Stimulated activated CD8-positive, alpha-beta memory T cell treated with anti-CD3 and anti-CD28 coated beads, Interleukin-7, amount 100 ng/mL, for 4 hours (primary cell): ENCODE measurements at regions not wholly inside any gene's neighbourhood (a gene's known extent, or its start where the extent isn't known, plus 50 kb on each side); places are given as distances from the start of the nearest gene placed in this dataset.
"Not testable (repeated sequence)": the region's sequence is repeated elsewhere in the genome, so short reads cannot be mapped to it uniquely, and the experiment has no call there.

ENCODE experiments used
- DNase-seq, 2 donors: peaks; one replicate each; pipeline ENCODE4 v3.0.0-alpha.2; 2020; ENCODE audit warnings: low read depth in 2 of 2

GRCh38 chr5:100379254-100379858 lies 155.8 kb upstream of the FAM174A start:
- not testable (repeated sequence) for DNase-seq

- DNase-seq = not testable (repeated sequence)
These were observed 170.3 kb upstream of the FAM174A start for GRCh38 chr5:100364757-100365478.

- not testable (repeated sequence) for DNase-seq
These were observed 170.8 kb upstream of the FAM174A start for GRCh38 chr5:100364343-100364742.

- not testable (repeated sequence) for DNase-seq
These were observed 175.2 kb upstream of the FAM174A start for GRCh38 chr5:100359998-100360397.

GRCh38 chr5:100346269-100346668 lies 188.9 kb upstream of the FAM174A start:
- DNase-seq = not testable (repeated sequence)

- not testable (repeated sequence) for DNase-seq
These were observed 193.7 kb upstream of the FAM174A start for GRCh38 chr5:100341485-100341884.

DNA sequence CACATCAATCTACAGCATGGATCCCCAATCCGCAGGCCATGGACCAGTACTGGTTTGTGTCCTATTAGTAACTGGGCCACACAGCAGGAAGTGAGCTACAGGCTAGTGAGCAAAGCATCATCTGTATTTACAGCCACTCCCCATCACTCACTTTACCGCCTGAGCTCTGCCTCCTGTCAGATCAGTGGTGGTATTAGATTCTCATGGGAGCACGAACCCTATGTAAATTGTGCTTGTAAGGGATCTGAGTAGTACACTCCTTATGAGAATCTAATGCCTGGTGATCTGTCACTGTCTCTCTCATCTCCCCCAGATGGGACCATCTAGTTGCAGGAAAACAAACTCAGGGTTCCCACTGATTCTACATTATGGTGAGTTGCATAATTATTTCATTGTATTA lies 212.7 kb upstream of the FAM174A start:
- no peak for DNase-seq

- no peak for DNase-seq
These were observed 215.3 kb upstream of the FAM174A start for GRCh38 chr5:100319885-100320284.

DNA sequence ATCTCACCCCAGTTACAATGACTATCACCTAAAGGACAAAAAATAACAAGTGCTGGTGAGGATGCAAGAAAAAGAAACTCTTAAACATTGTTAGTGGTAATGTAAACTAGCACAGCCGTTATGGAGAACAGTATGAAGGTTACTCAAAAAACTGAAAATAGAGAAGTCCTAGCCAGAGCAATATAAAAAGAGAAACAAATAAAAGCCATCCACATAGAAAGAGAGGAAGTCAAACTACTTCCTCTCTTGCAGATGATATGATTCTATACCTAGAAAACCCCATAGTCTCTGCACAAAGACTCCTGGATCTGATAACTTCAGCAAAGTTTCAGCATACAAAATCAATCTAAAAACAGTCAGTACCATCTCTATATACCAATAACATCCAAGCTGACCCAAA lies 221.5 kb upstream of the FAM174A start:
- DNase-seq = no peak

DNA sequence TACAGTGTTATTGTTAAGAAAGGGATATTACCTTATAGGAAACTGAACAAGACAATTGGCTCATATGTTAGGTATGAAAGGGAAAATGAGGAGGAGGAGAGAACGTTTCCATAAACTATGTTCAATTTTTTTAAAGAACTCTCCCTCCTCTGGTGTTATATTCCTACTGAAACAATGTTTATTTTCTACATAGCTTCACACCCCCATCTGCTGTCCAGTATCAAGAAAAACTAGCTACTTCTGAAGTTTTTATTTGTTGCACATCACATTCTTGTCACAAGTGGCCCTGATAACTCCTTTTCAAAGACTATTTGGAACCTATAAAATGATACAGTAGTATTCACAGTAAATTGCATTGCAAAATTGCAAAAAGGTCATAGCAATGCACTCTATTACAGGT lies 223.4 kb upstream of the FAM174A start:
- no peak for DNase-seq

GRCh38 chr5:100306000-100306399 lies 229.2 kb upstream of the FAM174A start:
- no peak for DNase-seq

DNA sequence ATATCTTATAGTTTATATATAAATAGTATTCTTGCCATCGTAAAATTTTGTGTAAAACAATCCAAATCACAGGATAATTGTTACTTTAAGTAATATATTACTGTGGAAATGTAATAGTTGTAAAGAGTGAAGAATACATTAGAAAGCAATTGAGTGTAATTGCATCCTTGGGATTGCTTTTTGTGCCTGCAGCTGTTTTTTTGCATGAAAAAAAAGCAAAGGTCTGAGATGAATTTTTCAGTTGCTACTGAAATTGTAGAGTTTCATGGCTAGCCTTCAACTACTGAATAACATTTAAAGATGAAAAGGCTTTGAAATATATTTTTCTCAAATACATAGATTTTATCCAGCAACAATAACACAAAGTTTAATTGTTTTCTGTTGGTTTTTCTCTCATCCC lies 232.0 kb upstream of the FAM174A start:
- no peak for DNase-seq

DNA sequence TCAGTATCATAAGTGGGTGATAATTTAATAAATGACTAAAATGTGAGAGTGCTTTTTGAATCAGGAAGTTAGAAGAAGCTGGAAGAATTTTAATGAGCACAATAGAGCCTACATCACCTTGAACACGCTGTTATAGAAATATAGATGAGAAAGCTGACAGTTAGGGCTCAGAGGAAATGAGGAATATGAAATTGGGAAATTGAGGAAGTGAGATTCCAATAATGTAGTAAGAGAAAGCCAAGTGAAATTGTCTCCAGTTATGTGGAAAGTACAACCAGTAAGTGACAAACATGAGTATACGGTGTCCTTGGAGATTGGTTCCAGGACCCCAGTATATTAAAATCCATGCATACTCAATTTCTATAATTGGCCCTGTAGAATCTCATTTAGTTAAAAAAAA lies 235.9 kb upstream of the FAM174A start:
- DNase-seq = no peak

GRCh38 chr5:100276071-100276470 lies 259.1 kb upstream of the FAM174A start:
- DNase-seq = no peak

GRCh38 chr5:100275631-100276030 lies 259.5 kb upstream of the FAM174A start:
- no peak for DNase-seq

DNA sequence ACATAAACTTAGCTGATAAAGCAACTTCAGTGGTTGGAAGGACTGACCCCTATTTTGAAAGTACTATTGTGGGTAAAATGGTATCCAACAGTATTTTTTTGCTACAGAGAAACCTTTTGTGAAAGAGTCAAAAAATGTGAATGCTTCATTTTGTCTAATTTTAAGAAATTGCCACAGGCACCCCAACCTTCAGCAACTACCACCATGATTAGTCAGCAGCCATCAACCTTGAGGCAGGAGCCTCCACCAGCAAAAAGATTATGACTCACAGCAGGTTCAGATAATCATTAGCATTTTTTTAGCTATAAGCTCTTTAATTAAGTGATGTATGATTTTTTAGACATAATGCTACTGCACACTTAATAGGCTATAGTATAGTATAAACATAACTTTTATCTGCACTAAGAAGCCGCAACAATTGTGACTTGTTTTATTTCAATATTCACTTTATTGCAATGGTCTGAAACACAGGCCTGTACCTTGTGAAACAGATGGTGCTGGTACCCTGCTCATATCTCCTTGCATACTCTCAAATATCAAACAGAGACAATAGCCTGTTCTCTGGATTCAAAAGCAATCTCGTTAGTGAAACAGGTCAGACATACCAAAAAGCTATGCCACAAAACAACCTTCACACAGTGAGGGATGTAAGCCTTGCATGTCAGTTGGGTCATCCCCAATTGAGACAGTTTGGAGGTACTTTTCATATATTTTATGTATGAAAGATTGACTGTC lies 261.2 kb upstream of the FAM174A start:
- no peak for DNase-seq

DNA sequence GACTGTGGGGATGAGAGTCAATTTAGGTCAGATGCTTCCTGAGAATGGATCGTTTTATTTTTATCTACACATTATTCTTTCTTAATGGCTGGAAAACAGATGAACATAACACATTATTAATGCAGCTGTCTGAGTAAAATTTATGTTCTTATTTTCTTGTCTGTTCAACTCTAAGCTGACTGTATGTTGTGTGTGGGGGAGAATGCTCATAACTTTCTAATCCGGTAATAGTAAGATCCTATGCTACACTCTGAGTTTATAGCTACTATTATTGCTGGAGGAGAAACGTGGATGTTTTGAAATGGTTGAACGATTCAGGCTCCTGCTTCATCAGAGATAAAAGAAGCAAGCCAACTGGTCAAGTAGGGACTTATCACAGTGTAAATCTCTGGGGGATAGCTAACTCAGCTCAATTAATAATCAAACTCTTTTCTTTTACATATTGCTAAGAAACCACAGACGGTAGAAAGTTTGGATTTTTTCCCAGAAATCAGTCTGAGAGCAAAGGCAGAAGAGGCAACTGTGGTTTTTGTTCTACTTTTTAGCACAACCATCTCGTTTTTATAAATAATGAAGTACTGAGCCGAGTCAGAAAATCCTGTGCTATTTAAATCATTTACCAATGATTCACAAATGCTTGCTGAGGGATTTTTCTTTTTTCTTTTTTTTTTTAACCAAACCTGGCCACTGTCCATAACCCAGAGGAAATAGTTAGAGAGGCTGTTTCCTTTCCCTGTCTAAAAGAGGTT lies 265.0 kb upstream of the FAM174A start:
- DNase-seq = no peak

GRCh38 chr5:100260968-100261367 lies 274.2 kb upstream of the FAM174A start:
- DNase-seq = no peak

DNA sequence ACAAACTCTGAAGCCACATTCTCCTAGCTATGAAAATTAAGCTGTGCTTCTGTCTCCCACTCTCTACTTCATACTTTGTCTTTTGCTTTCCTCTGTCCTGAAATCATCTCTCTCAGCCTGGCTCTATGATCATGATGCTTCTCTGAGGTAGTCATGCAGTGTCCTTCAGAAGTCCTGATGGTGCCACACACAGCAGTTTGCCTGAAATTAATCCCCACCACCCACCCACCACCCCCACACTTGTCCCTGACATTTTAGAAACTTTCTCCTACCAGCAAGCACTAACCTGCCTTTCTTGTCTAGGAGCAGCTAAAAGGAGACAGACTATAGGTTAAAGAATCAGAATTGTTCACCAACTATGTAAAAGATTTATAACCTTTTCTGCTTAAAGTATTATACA lies 282.2 kb upstream of the FAM174A start:
- DNase-seq = no peak

GRCh38 chr5:100252037-100252436 lies 283.1 kb upstream of the FAM174A start:
- no peak for DNase-seq

DNA sequence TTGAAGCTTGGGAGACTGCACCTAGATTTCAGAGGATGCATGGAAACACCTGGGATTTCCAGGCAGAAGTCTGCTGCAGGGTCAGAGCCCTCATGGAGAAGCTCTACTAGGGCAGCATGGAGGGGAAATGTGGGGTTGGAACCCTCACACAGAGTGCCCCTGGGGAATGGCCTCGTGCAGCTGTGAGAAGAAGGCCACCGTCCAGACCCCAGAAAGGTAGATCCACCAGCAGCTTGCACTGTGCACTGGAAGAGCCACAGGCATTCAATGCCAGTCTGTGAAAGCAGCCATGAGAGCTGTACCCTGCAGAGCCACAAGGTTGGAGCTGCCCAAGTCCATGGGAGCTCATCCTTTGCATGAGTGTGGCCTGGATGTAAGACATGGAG lies 285.3 kb upstream of the FAM174A start:
- no peak for DNase-seq

DNA sequence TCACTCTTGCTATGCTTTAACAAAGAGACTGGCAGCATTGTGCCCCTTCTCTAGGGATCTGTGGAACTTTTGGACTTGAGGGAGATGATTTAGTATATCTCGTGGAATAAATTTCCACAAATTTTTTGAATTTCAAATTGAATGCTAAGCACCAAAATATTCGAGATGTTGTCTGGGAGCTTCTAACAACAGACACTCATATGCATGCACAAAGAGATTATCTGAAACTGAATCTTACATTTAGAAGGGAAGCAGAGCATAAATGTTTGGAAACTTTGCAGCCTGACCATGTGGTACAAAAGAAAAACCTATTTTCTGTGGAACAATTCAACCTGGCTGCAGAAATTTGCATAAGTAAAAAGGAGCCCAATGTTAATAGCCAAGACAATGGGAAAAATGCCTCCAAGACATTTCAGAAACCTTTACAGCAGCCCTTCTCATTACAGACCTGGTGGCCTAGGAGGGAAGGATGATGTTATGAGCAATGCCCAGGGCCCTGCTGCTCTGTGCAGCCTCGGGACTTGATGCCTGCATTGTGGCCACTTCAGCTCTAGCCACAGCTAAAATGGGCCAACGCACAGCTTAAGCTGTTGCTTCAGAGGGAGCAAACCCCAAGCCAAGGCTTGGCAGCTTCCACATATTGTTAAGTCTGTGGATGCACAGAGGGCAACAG lies 285.8 kb upstream of the FAM174A start:
- DNase-seq = no peak
